BE2C (cell line): ENCODE measurements at regions not wholly inside any gene's neighbourhood (a gene's known extent, or its start where the extent isn't known, plus 50 kb on each side); places are given as distances from the start of the nearest gene placed in this dataset.
A peak's percentile ranks its signal among the peaks of the same experiment; 100 is the strongest.
"Not testable (repeated sequence)": the region's sequence is repeated elsewhere in the genome, so short reads cannot be mapped to it uniquely, and the experiment has no call there.

Source experiments
- DNase-seq: peaks from one replicate; pipeline ENCODE4 v3.0.0-alpha.2; 2020
- H3K27me3 ChIP-seq: fragments of 250-450 bp; sonication (Bioruptor Pico); 2 replicates; pipeline ENCODE4 v1.5.1; 2020; ENCODE audit warnings: mild to moderate bottlenecking
- H3K36me3 ChIP-seq: fragments of 250-450 bp; sonication (Bioruptor Pico); 2 replicates; pipeline ENCODE4 v1.5.1; 2020; ENCODE audit warnings: mild to moderate bottlenecking
- H3K4me1 ChIP-seq: fragments of 250-450 bp; sonication (Bioruptor Pico); 2 replicates; pipeline ENCODE4 v1.5.1; 2020
- H3K4me3 ChIP-seq: 2 replicates; pipeline ENCODE4 v1.5.1; 2011; ENCODE audit warnings: low read depth, low read length
- H3K9me3 ChIP-seq: fragments of 250-450 bp; sonication (Bioruptor Pico); 2 replicates; pipeline ENCODE4 v1.5.1; 2020
- TF ChIP-seq, protein P1 (sequence below): IDR thresholded peaks from 2 replicates; pipeline ENCODE4 v1.5.1; 2012; ENCODE audit warnings: mild to moderate bottlenecking, low read depth, low read length

- H3K9me3 ChIP-seq = no peaks in the 10 kb centered on the region
- no peaks in the 10 kb centered on the region for H3K4me1 ChIP-seq
- DNase-seq = no peak
- peaks cover 5% of the 10 kb centered on the region; the same call in 1 of the 2 replicates for H3K27me3 ChIP-seq
- TF ChIP-seq, protein P1, sequence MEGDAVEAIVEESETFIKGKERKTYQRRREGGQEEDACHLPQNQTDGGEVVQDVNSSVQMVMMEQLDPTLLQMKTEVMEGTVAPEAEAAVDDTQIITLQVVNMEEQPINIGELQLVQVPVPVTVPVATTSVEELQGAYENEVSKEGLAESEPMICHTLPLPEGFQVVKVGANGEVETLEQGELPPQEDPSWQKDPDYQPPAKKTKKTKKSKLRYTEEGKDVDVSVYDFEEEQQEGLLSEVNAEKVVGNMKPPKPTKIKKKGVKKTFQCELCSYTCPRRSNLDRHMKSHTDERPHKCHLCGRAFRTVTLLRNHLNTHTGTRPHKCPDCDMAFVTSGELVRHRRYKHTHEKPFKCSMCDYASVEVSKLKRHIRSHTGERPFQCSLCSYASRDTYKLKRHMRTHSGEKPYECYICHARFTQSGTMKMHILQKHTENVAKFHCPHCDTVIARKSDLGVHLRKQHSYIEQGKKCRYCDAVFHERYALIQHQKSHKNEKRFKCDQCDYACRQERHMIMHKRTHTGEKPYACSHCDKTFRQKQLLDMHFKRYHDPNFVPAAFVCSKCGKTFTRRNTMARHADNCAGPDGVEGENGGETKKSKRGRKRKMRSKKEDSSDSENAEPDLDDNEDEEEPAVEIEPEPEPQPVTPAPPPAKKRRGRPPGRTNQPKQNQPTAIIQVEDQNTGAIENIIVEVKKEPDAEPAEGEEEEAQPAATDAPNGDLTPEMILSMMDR = no peak
- peak overlapping the region; percentile 16 for H3K4me3 ChIP-seq
- no peaks in the 10 kb centered on the region for H3K36me3 ChIP-seq
Measured at GRCh38 chr10:15426558-15426957, 55.5 kb upstream of the FAM171A1 start.

GRCh38 chr10:15426115-15426514, 55.0 kb upstream of the FAM171A1 start:
- H3K27me3 ChIP-seq = peaks cover 5% of the 10 kb centered on the region; the same call in 1 of the 2 replicates
- TF ChIP-seq, protein P1 = no peak
- no peak for DNase-seq
- H3K36me3 ChIP-seq = no peaks in the 10 kb centered on the region
- H3K4me3 ChIP-seq = peak overlapping the region; percentile 16
- H3K4me1 ChIP-seq = no peaks in the 10 kb centered on the region
- no peaks in the 10 kb centered on the region for H3K9me3 ChIP-seq

GRCh38 chr10:15421875-15422274, 50.8 kb upstream of the FAM171A1 start:
- not testable (repeated sequence) for DNase-seq, H3K27me3 ChIP-seq, H3K9me3 ChIP-seq, H3K36me3 ChIP-seq, H3K4me3 ChIP-seq, H3K4me1 ChIP-seq
